Peyer's patch (tissue), 4 donors: ENCODE measurements at regions not wholly inside any gene's neighbourhood (a gene's known extent, or its start where the extent isn't known, plus 50 kb on each side); places are given as distances from the start of the nearest gene placed in this dataset.

Experiments
- CTCF ChIP-seq, 6 experiments: fragments of 450-650 bp in 4 of 6; fragments of 200-600 bp in 2 of 6; sonication (generic) in 1 of 6; IDR thresholded peaks; one replicate each; pipeline ENCODE4 v1.5.1; 2017 to 2019; ENCODE audit warnings: antibody characterized with exemption in 6 of 6, mild to moderate bottlenecking in 3 of 6, moderate library complexity in 1 of 6
- POLR2A ChIP-seq, 2 donors: fragments of 450-650 bp; IDR thresholded peaks; one replicate each; pipeline ENCODE4 v1.5.1; 2017; ENCODE audit warnings: antibody characterized with exemption in 2 of 2, mild to moderate bottlenecking in 2 of 2, moderate library complexity in 2 of 2

- no peak for TF ChIP-seq CTCF (IDR thresholded peaks at IDR 0.05)
- TF ChIP-seq POLR2A (IDR thresholded peaks at IDR 0.05), result no peak
Measured at GRCh38 chr2:79210274-79210917, 50.8 kb upstream of the REG3A start.
